ENCODE measurements at regions not wholly inside any gene's neighbourhood (a gene's known extent, or its start where the extent isn't known, plus 50 kb on each side); places are given as distances from the start of the nearest gene placed in this dataset.

DNA sequence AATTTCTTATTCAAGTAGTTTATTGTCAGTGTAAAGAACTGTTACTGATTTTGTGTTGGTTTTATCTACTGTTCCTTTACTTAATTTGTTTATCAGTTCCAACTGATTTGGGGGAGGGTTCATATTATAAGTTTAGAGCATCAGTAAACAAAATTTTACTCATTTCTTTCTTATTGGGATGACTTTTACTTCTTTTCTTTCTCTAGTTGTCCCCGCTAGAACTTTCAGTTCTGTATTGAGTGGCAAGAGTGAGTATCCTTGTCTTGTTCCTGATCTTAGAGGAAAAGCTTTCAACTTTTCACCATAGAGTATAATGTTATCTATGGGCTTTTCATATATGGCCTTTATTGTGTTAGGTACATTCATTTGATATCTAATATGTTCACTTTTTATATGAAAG lies 584.1 kb downstream of the LRFN5 start:
- intact Hi-C loops (cut with DNase I; ENCODE audit: low total_unique reads) = no loop called here
- Histone ChIP-seq H3K27me3 (no peaks in the 10 kb centered on the region), H3K36me3 (no peaks in the 10 kb centered on the region), H3K4me1 (peaks cover 0 to 7% (median 2%) of the 10 kb centered on the region in 4 donors), H3K27ac (no peak overlapping the region), H3K4me3 (no peak overlapping the region), H3K9me3 (no peaks in the 10 kb centered on the region)
- TF ChIP-seq, protein P1, sequence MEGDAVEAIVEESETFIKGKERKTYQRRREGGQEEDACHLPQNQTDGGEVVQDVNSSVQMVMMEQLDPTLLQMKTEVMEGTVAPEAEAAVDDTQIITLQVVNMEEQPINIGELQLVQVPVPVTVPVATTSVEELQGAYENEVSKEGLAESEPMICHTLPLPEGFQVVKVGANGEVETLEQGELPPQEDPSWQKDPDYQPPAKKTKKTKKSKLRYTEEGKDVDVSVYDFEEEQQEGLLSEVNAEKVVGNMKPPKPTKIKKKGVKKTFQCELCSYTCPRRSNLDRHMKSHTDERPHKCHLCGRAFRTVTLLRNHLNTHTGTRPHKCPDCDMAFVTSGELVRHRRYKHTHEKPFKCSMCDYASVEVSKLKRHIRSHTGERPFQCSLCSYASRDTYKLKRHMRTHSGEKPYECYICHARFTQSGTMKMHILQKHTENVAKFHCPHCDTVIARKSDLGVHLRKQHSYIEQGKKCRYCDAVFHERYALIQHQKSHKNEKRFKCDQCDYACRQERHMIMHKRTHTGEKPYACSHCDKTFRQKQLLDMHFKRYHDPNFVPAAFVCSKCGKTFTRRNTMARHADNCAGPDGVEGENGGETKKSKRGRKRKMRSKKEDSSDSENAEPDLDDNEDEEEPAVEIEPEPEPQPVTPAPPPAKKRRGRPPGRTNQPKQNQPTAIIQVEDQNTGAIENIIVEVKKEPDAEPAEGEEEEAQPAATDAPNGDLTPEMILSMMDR (IDR thresholded peaks at IDR 0.05) = no peak
- TF ChIP-seq POLR2AphosphoS5 (IDR thresholded peaks at IDR 0.05) = no peak
- no peak for TF ChIP-seq POLR2A (IDR thresholded peaks at IDR 0.05)
- TF ChIP-seq EP300 (IDR thresholded peaks at IDR 0.05; ENCODE audit: low read depth) = no peak
- in situ Hi-C loops (cut with MboI; ENCODE audit: low pct_ligation_motif_present in 1 of 4, low pct_unique_long_range_greater_than_20kb in 1 of 4, low sequenced_read_pairs in 3 of 4) = no loop called here
- DNase-seq = no peak
- 57 to 73% methylated on average over 1 of the region's 1 CpG for WGBS, 2 donors (ENCODE audit: low coverage in 1 of 2)

DNA sequence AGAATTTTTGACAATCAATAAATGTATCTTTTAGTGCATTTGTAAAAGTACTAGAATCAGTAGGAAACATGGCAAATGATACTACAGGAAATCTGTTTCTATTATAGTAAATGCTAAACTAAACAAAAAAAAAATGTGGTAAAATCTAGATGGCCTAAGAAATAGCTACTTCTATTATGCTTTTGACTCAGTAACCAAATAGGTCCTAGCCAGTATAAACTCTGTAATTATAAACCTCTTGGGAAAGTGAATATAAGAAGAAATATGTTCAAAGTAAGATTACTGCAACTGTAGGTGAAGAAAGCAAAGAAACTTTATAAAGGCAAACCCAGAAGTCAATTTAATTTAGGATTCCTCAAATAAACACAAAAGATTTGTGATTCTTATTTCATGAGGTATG lies 581.2 kb downstream of the LRFN5 start:
- Histone ChIP-seq H3K4me3 (no peak overlapping the region), H3K4me1 (peaks cover 0 to under 1% (median 0%) of the 10 kb centered on the region in 4 donors), H3K9me3 (no peaks in the 10 kb centered on the region), H3K36me3 (no peaks in the 10 kb centered on the region), H3K27ac (no peak overlapping the region), H3K27me3 (no peaks in the 10 kb centered on the region)
- no peak for DNase-seq
- intact Hi-C loops (cut with DNase I; ENCODE audit: low total_unique reads) = no loop called here
- in situ Hi-C loops (cut with MboI; ENCODE audit: low pct_ligation_motif_present in 1 of 4, low pct_unique_long_range_greater_than_20kb in 1 of 4, low sequenced_read_pairs in 3 of 4) = no loop called here
- TF ChIP-seq, protein P1 (IDR thresholded peaks at IDR 0.05) = no peak
- TF ChIP-seq EP300 (IDR thresholded peaks at IDR 0.05; ENCODE audit: low read depth) (no peak), POLR2A (IDR thresholded peaks at IDR 0.05) (no peak), POLR2AphosphoS5 (IDR thresholded peaks at IDR 0.05) (no peak)

DNA sequence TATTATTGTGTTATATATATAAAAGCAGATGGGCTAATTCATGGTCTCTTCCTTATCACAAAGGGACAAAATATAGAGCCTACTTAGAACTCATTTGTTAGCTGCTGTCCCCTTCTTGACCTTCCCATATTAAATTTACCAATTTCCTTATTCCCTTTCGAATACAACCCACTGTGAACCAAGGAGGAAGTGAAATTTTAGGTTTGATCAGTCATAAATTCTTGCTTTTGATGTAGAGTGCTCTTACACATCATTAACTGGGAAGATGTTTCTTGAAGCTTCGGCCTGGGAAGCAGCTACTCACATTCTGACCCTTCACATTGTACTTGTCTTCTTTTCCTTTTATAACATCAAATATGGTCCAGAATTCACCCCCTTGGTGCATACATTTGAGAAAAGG lies 579.0 kb downstream of the LRFN5 start:
- TF ChIP-seq EP300 (IDR thresholded peaks at IDR 0.05; ENCODE audit: low read depth) (no peak), POLR2A (IDR thresholded peaks at IDR 0.05) (no peak), POLR2AphosphoS5 (IDR thresholded peaks at IDR 0.05) (no peak)
- TF ChIP-seq, protein P1 (IDR thresholded peaks at IDR 0.05) = no peak
- no peak overlapping the region for H3K27ac ChIP-seq
- intact Hi-C loops (cut with DNase I; ENCODE audit: low total_unique reads) = no loop called here
- DNase-seq = no peak
- in situ Hi-C loops (cut with MboI; ENCODE audit: low pct_ligation_motif_present in 1 of 4, low pct_unique_long_range_greater_than_20kb in 1 of 4, low sequenced_read_pairs in 3 of 4) = no loop called here
- no peak overlapping the region for H3K4me3 ChIP-seq
- H3K4me1 ChIP-seq = no peaks in the 10 kb centered on the region
- no peaks in the 10 kb centered on the region for H3K36me3 ChIP-seq
- 47 to 52% methylated on average over 2 of the region's 2 CpGs for WGBS, 2 donors (ENCODE audit: low coverage in 1 of 2)
- H3K27me3 ChIP-seq = no peaks in the 10 kb centered on the region
- H3K9me3 ChIP-seq = no peaks in the 10 kb centered on the region

DNA sequence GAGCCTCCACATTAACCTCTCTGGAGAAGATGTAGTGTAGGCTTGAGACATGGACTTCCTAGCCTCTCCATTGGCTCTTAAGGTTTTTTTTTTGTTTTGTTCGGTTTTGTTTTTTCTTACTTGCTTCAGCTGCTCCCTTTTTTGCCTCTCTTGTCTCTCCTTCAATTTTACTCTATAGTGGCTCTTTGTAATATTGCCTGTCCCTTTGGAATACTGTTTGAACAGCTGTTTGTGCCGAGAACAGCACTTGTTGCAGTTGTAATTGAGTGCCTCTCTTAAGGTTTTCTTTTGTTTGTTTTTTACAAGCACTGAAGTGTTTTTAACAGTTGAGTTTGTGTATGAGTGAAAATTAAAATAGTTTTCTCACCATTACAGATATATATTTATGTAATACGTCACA lies 567.7 kb downstream of the LRFN5 start:
- peaks cover 0 to 7% of the 10 kb centered on the region in 2 donors for H3K9me3 ChIP-seq
- H3K27ac ChIP-seq = no peak overlapping the region
- intact Hi-C loops (cut with DNase I; ENCODE audit: low total_unique reads) = no loop called here
- in situ Hi-C loops (cut with MboI; ENCODE audit: low pct_ligation_motif_present in 1 of 4, low pct_unique_long_range_greater_than_20kb in 1 of 4, low sequenced_read_pairs in 3 of 4) = no loop called here
- no peaks in the 10 kb centered on the region for H3K36me3 ChIP-seq
- H3K4me3 ChIP-seq = no peak overlapping the region
- no peaks in the 10 kb centered on the region for H3K4me1 ChIP-seq
- WGBS, 2 donors (ENCODE audit: low coverage in 1 of 2) = 74 to 78% methylated on average over 3 of the region's 3 CpGs
- no peaks in the 10 kb centered on the region for H3K27me3 ChIP-seq
- DNase-seq = no peak
- no peak for TF ChIP-seq EP300 (IDR thresholded peaks at IDR 0.05; ENCODE audit: low read depth)

DNA sequence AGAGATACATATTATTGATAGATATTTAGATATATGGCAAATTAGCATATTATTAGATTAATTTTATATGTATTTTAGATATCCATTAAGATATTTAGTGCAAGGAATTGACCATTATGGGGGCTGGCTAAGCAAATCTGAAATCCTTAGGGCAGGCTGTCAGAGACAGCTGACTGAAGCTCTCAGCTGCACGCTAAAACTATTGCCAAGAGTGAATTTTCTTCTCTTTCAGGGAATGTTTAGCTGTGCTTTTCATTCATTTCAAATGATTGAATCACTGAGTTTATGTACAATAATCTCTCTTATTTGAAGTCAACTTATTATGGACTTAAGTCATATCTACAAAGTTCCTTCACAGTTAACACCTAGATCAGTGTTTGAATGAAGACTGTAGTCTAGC lies 566.5 kb downstream of the LRFN5 start:
- no peaks in the 10 kb centered on the region for H3K36me3 ChIP-seq
- H3K9me3 ChIP-seq = peaks cover 0 to 7% of the 10 kb centered on the region in 2 donors
- no peaks in the 10 kb centered on the region for H3K27me3 ChIP-seq
- in situ Hi-C loops (cut with MboI; ENCODE audit: low pct_ligation_motif_present in 1 of 4, low pct_unique_long_range_greater_than_20kb in 1 of 4, low sequenced_read_pairs in 3 of 4) (no loop called here), intact Hi-C loops (cut with DNase I; ENCODE audit: low total_unique reads) (no loop called here)
- no peaks in the 10 kb centered on the region for H3K4me1 ChIP-seq
- H3K27ac ChIP-seq = no peak overlapping the region
- no peak for DNase-seq
- TF ChIP-seq, protein P1 (IDR thresholded peaks at IDR 0.05) = no peak
- TF ChIP-seq POLR2AphosphoS5 (IDR thresholded peaks at IDR 0.05) (no peak), EP300 (IDR thresholded peaks at IDR 0.05; ENCODE audit: low read depth) (no peak), POLR2A (IDR thresholded peaks at IDR 0.05) (no peak)
- WGBS, 2 donors (ENCODE audit: low coverage in 1 of 2) = 86 to 91% methylated on average over 1 of the region's 1 CpG
- H3K4me3 ChIP-seq = no peak overlapping the region
